Lower lobe of right lung (tissue), 2 donors: ENCODE measurements at regions not wholly inside any gene's neighbourhood (a gene's known extent, or its start where the extent isn't known, plus 50 kb on each side); places are given as distances from the start of the nearest gene placed in this dataset.

Experiments
- ATAC-seq, 2 donors: fragments of 200-7000 bp; cut with Tn5 transposase; one replicate each; pipeline ENCODE4 v1.9.1; 2020 to 2022; ENCODE audit warnings: mild to moderate bottlenecking in 2 of 2, moderate library complexity in 2 of 2
- DNase-seq: peaks from one replicate; pipeline ENCODE4 v3.0.0-alpha.2; 2020
- H3K27ac ChIP-seq: fragments of 200-600 bp; one replicate; pipeline ENCODE4 v1.8.0; 2022
- H3K27me3 ChIP-seq: fragments of 200-600 bp; one replicate; pipeline ENCODE4 v1.8.0; 2022; ENCODE audit warnings: low read depth
- H3K36me3 ChIP-seq: fragments of 200-600 bp; one replicate; pipeline ENCODE4 v1.8.0; 2022; ENCODE audit warnings: mild to moderate bottlenecking
- H3K4me1 ChIP-seq: fragments of 200-600 bp; one replicate; pipeline ENCODE4 v1.8.0; 2022
- H3K4me3 ChIP-seq: fragments of 200-600 bp; one replicate; pipeline ENCODE4 v1.8.0; 2022; ENCODE audit warnings: mild to moderate bottlenecking
- H3K9me3 ChIP-seq: fragments of 200-600 bp; one replicate; pipeline ENCODE4 v1.8.0; 2022
- CTCF ChIP-seq: fragments of 200-600 bp; IDR thresholded peaks from one replicate; pipeline ENCODE4 v1.8.0; 2022; ENCODE audit warnings: antibody characterized with exemption, mild to moderate bottlenecking
- intact Hi-C: fragments of 100-400 bp; cut with DNase I; formaldehyde crosslinking; loops from one replicate; pipeline ENCODE4 v1.11.0; 2022
- donor health status: DM: no; HTN: yes; CAD: no; lungs with severe emphysema.

- intact Hi-C loops: no loop called here
- Histone ChIP-seq H3K4me1 (no peaks in the 10 kb centered on the region), H3K27me3 (no peaks in the 10 kb centered on the region), H3K27ac (no peak overlapping the region), H3K36me3 (no peaks in the 10 kb centered on the region), H3K9me3 (no peaks in the 10 kb centered on the region), H3K4me3 (no peak overlapping the region)
- DNase-seq (no peak), ATAC-seq (no peak)
- TF ChIP-seq CTCF: no peak
These were observed 437.4 kb downstream of the EPHA4 start for GRCh38 chr2:221134718-221135117.

- no peaks in the 10 kb centered on the region for H3K36me3 ChIP-seq
- no peaks in the 10 kb centered on the region for H3K9me3 ChIP-seq
- no peak for TF ChIP-seq CTCF
- H3K4me3 ChIP-seq: no peak overlapping the region
- intact Hi-C loops: no loop called here
- H3K27ac ChIP-seq: no peak overlapping the region
- no peaks in the 10 kb centered on the region for H3K27me3 ChIP-seq
- no peaks in the 10 kb centered on the region for H3K4me1 ChIP-seq
- ATAC-seq (no peak), DNase-seq (no peak)
These were observed 436.4 kb downstream of the EPHA4 start for GRCh38 chr2:221135699-221136098.

- H3K36me3 ChIP-seq: no peaks in the 10 kb centered on the region
- H3K4me1 ChIP-seq: no peaks in the 10 kb centered on the region
- no peaks in the 10 kb centered on the region for H3K27me3 ChIP-seq
- no peak overlapping the region for H3K4me3 ChIP-seq
- ATAC-seq (no peak), DNase-seq (no peak)
- no peaks in the 10 kb centered on the region for H3K9me3 ChIP-seq
- no peak for TF ChIP-seq CTCF
- H3K27ac ChIP-seq: no peak overlapping the region
- intact Hi-C loops: no loop called here
These were observed 434.7 kb downstream of the EPHA4 start for GRCh38 chr2:221137385-221137784.

GRCh38 chr2:221142341-221142740 lies 429.8 kb downstream of the EPHA4 start:
- no peak overlapping the region for H3K27ac ChIP-seq
- no peaks in the 10 kb centered on the region for H3K36me3 ChIP-seq
- DNase-seq: no peak
- H3K4me3 ChIP-seq: no peak overlapping the region
- ATAC-seq: no peak
- H3K4me1 ChIP-seq: no peaks in the 10 kb centered on the region
- TF ChIP-seq CTCF: no peak
- H3K9me3 ChIP-seq: no peaks in the 10 kb centered on the region
- no peaks in the 10 kb centered on the region for H3K27me3 ChIP-seq
- intact Hi-C loops: no loop called here

- no peak for ATAC-seq
- no peak overlapping the region for H3K27ac ChIP-seq
These were observed 428.9 kb downstream of the EPHA4 start for GRCh38 chr2:221143231-221143630.

More at GRCh38 chr2:221143231-221143630, 428.9 kb downstream of the EPHA4 start:
- Histone ChIP-seq H3K27me3 (no peaks in the 10 kb centered on the region), H3K4me1 (no peaks in the 10 kb centered on the region), H3K9me3 (no peaks in the 10 kb centered on the region), H3K4me3 (no peak overlapping the region), H3K36me3 (no peaks in the 10 kb centered on the region)
- DNase-seq: no peak
- intact Hi-C loops: no loop called here
- no peak for TF ChIP-seq CTCF
